ENCODE measurements at regions not wholly inside any gene's neighbourhood (a gene's known extent, or its start where the extent isn't known, plus 50 kb on each side); places are given as distances from the start of the nearest gene placed in this dataset.

DNA sequence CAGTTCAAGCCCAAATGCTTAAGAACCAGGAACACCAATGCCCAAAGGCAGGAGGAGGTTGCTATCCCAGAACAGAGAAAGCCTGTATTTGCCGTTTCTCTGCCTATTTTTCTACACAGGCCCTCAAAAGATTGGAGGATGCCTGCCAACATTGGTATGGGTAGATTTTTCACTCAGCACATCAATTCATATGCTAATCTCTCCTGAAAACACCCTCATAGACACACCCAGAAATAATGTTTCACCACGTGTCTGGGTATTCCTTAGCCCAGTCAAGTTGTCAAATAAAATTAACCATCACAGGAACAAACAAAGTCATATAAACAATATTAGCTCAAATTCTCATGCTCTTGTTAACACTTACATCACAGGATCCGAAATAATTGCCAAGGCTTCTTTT lies 121.9 kb downstream of the RGS21 start:
- TF ChIP-seq, protein P1, sequence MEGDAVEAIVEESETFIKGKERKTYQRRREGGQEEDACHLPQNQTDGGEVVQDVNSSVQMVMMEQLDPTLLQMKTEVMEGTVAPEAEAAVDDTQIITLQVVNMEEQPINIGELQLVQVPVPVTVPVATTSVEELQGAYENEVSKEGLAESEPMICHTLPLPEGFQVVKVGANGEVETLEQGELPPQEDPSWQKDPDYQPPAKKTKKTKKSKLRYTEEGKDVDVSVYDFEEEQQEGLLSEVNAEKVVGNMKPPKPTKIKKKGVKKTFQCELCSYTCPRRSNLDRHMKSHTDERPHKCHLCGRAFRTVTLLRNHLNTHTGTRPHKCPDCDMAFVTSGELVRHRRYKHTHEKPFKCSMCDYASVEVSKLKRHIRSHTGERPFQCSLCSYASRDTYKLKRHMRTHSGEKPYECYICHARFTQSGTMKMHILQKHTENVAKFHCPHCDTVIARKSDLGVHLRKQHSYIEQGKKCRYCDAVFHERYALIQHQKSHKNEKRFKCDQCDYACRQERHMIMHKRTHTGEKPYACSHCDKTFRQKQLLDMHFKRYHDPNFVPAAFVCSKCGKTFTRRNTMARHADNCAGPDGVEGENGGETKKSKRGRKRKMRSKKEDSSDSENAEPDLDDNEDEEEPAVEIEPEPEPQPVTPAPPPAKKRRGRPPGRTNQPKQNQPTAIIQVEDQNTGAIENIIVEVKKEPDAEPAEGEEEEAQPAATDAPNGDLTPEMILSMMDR (conservative IDR thresholded peaks at IDR 0.05 in 1 of 2, IDR thresholded peaks at IDR 0.05 in 1 of 2; ENCODE audit: extremely low read depth in 1 of 2, insufficient read depth in 1 of 2, low read depth in 1 of 2, low read length in 2 of 2): no peak
- TF ChIP-seq EZH2 (IDR thresholded peaks at IDR 0.05; ENCODE audit: borderline replicate concordance, low read length): no peak

Measured in mammary epithelial cell (primary cell).